WTC11 (cell line): ENCODE measurements at regions not wholly inside any gene's neighbourhood (a gene's known extent, or its start where the extent isn't known, plus 50 kb on each side); places are given as distances from the start of the nearest gene placed in this dataset.

Experiments
- ATF2 ChIP-seq: sonication (generic); formaldehyde crosslinking; IDR thresholded peaks from 2 replicates; pipeline ENCODE4 v1.8.1; 2022; ENCODE audit warnings: low read depth, missing genetic modification reagents, borderline replicate concordance
- CTCF ChIP-seq: fragments of 200-600 bp; IDR thresholded peaks from 2 replicates; pipeline ENCODE4 v1.8.0; 2022; ENCODE audit warnings: antibody characterized with exemption
- SMAD3 ChIP-seq: sonication (generic); formaldehyde crosslinking; IDR thresholded peaks from 2 replicates; pipeline ENCODE4 v1.8.0; 2022; ENCODE audit warnings: missing genetic modification reagents, mild to moderate bottlenecking, borderline replicate concordance
- TCF7 ChIP-seq: sonication (generic); formaldehyde crosslinking; IDR thresholded peaks from 2 replicates; pipeline ENCODE4 v1.8.0; 2022; ENCODE audit warnings: mild to moderate bottlenecking, low read depth, missing genetic modification reagents, moderate library complexity
- TF ChIP-seq, protein P1 (sequence below): sonication (generic); formaldehyde crosslinking; IDR thresholded peaks from 2 replicates; pipeline ENCODE4 v1.8.1; 2023; ENCODE audit warnings: mild to moderate bottlenecking, missing genetic modification reagents
- TF ChIP-seq, protein P2 (sequence below): sonication (generic); formaldehyde crosslinking; IDR thresholded peaks from 2 replicates; pipeline ENCODE4 v1.8.1; 2023; ENCODE audit warnings: mild to moderate bottlenecking, missing genetic modification reagents, moderate library complexity

GRCh38 chr3:148021381-148021780, 612.2 kb downstream of the ZIC1 start:
- TF ChIP-seq CTCF (no peak), SMAD3 (CRISPR knock-in tag) (no peak), ATF2 (CRISPR knock-in tag) (no peak), TCF7 (no peak)
- TF ChIP-seq, protein P1, sequence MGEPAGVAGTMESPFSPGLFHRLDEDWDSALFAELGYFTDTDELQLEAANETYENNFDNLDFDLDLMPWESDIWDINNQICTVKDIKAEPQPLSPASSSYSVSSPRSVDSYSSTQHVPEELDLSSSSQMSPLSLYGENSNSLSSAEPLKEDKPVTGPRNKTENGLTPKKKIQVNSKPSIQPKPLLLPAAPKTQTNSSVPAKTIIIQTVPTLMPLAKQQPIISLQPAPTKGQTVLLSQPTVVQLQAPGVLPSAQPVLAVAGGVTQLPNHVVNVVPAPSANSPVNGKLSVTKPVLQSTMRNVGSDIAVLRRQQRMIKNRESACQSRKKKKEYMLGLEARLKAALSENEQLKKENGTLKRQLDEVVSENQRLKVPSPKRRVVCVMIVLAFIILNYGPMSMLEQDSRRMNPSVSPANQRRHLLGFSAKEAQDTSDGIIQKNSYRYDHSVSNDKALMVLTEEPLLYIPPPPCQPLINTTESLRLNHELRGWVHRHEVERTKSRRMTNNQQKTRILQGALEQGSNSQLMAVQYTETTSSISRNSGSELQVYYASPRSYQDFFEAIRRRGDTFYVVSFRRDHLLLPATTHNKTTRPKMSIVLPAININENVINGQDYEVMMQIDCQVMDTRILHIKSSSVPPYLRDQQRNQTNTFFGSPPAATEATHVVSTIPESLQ = no peak
- TF ChIP-seq, protein P2, sequence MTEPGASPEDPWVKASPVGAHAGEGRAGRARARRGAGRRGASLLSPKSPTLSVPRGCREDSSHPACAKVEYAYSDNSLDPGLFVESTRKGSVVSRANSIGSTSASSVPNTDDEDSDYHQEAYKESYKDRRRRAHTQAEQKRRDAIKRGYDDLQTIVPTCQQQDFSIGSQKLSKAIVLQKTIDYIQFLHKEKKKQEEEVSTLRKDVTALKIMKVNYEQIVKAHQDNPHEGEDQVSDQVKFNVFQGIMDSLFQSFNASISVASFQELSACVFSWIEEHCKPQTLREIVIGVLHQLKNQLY (CRISPR knock-in tag) = no peak
